OCI-LY3 (cell line): ENCODE measurements at regions not wholly inside any gene's neighbourhood (a gene's known extent, or its start where the extent isn't known, plus 50 kb on each side); places are given as distances from the start of the nearest gene placed in this dataset.

ENCODE experiments used
- H2AFZ ChIP-seq: fragments of 200-600, 300-600 bp; shearing (Covaris generic); 2 replicates; pipeline ENCODE4 v1.6.0; 2014; ENCODE audit warnings: antibody characterized with exemption, low read depth, low read length
- H3K27ac ChIP-seq: fragments of 200-600, 300-600 bp; sonication (generic); 2 replicates; pipeline ENCODE4 v1.5.1; 2014; ENCODE audit warnings: mild to moderate bottlenecking, low read length, moderate library complexity, mixed read lengths
- H3K27me3 ChIP-seq: fragments of 200-600, 300-600 bp; sonication (generic); 2 replicates; pipeline ENCODE4 v1.6.1; 2014; ENCODE audit warnings: low read depth, low read length, mixed read lengths
- H3K36me3 ChIP-seq: fragments of 200-600, 300-600 bp; sonication (generic); replicated peaks from 2 replicates; pipeline ENCODE3; 2014; ENCODE audit warnings: low read depth, low read length, mixed read lengths
- H3K4me1 ChIP-seq: fragments of 300-600, 200-600 bp; sonication (generic); 2 replicates; pipeline ENCODE4 v1.6.1; 2014; ENCODE audit warnings: low read length, mixed read lengths
- H3K4me2 ChIP-seq: fragments of 200-600, 300-600 bp; sonication (generic); 2 replicates; pipeline ENCODE4 v1.6.1; 2014; ENCODE audit warnings: low read length, mixed read lengths
- H3K4me3 ChIP-seq: fragments of 300-600, 200-600 bp; sonication (generic); 2 replicates; pipeline ENCODE4 v1.5.1; 2014; ENCODE audit warnings: antibody characterized with exemption, mild to moderate bottlenecking, low read length, moderate library complexity
- H3K79me2 ChIP-seq: fragments of 300-600, 200-600 bp; shearing (Covaris generic); 2 replicates; pipeline ENCODE4 v1.6.1; 2014; ENCODE audit warnings: mild to moderate bottlenecking, low read length, mixed read lengths
- H3K9ac ChIP-seq: fragments of 300-600, 200-600 bp; shearing (Covaris generic); 2 replicates; pipeline ENCODE4 v1.6.0; 2014; ENCODE audit warnings: mild to moderate bottlenecking, low read length, moderate library complexity
- H3K9me3 ChIP-seq: fragments of 200-600, 300-600 bp; shearing (Covaris generic); 2 replicates; pipeline ENCODE4 v1.6.1; 2014; ENCODE audit warnings: low read length, mixed read lengths; ENCODE audit not compliant: insufficient read depth
- H4K20me1 ChIP-seq: fragments of 200-600, 300-600 bp; sonication (generic); 2 replicates; pipeline ENCODE4 v1.6.1; 2016; ENCODE audit warnings: low read length, mixed read lengths; ENCODE audit not compliant: insufficient read depth
- CTCF ChIP-seq: fragments of 200-600, 300-600 bp; sonication (generic); IDR thresholded peaks from 2 replicates; pipeline ENCODE4 v1.5.1; 2014; ENCODE audit warnings: antibody characterized with exemption, low read length, low read depth
- EZH2phosphoT487 ChIP-seq: fragments of 200-600 bp; shearing (Covaris generic); IDR thresholded peaks from 2 replicates; pipeline ENCODE4 v1.6.1; 2018; ENCODE audit warnings: antibody characterized with exemption, mixed run types, low read depth

- TF ChIP-seq EZH2phosphoT487 (no peak), CTCF (no peak)
- Histone ChIP-seq H3K27ac (no peak overlapping the region), H3K79me2 (no peaks in the 10 kb centered on the region)
Measured at GRCh38 chr4:174091130-174091529, 192.3 kb downstream of the FBXO8 start.

GRCh38 chr4:174089711-174090110, 193.8 kb downstream of the FBXO8 start:
- H3K79me2 ChIP-seq, result no peaks in the 10 kb centered on the region
- H2AFZ ChIP-seq, result no peak overlapping the region
- no peaks in the 10 kb centered on the region for H3K9me3 ChIP-seq
- no peak overlapping the region for H3K4me3 ChIP-seq
- no peak overlapping the region for H3K4me2 ChIP-seq
- no peaks in the 10 kb centered on the region for H3K27me3 ChIP-seq
- TF ChIP-seq CTCF (no peak), EZH2phosphoT487 (no peak)
- no peak overlapping the region for H3K9ac ChIP-seq
- no peaks in the 10 kb centered on the region for H3K4me1 ChIP-seq
- H3K36me3 ChIP-seq, result no peaks in the 10 kb centered on the region
- H4K20me1 ChIP-seq, result no peaks in the 10 kb centered on the region
- no peak overlapping the region for H3K27ac ChIP-seq

More at GRCh38 chr4:174091130-174091529, 192.3 kb downstream of the FBXO8 start:
- no peaks in the 10 kb centered on the region for H3K4me1 ChIP-seq
- H3K27me3 ChIP-seq, result no peaks in the 10 kb centered on the region
- no peaks in the 10 kb centered on the region for H4K20me1 ChIP-seq
- H2AFZ ChIP-seq, result no peak overlapping the region
- no peak overlapping the region for H3K4me2 ChIP-seq
- H3K9me3 ChIP-seq, result no peaks in the 10 kb centered on the region
- no peak overlapping the region for H3K4me3 ChIP-seq
- no peaks in the 10 kb centered on the region for H3K36me3 ChIP-seq
- H3K9ac ChIP-seq, result no peak overlapping the region

GRCh38 chr4:174088795-174089194, 194.7 kb downstream of the FBXO8 start:
- Histone ChIP-seq H3K4me3 (no peak overlapping the region), H3K9me3 (no peaks in the 10 kb centered on the region), H3K27me3 (no peaks in the 10 kb centered on the region), H3K27ac (no peak overlapping the region), H3K4me2 (no peak overlapping the region), H3K79me2 (no peaks in the 10 kb centered on the region), H3K4me1 (no peaks in the 10 kb centered on the region), H4K20me1 (no peaks in the 10 kb centered on the region), H2AFZ (no peak overlapping the region), H3K9ac (no peak overlapping the region), H3K36me3 (no peaks in the 10 kb centered on the region)
- no peak for TF ChIP-seq CTCF
- TF ChIP-seq EZH2phosphoT487, result no peak

GRCh38 chr4:174086829-174087799, 196.4 kb downstream of the FBXO8 start:
- no peak overlapping the region for H3K4me3 ChIP-seq
- H3K9ac ChIP-seq, result no peak overlapping the region
- H3K27ac ChIP-seq, result no peak overlapping the region
- H3K4me2 ChIP-seq, result no peak overlapping the region
- TF ChIP-seq CTCF (no peak), EZH2phosphoT487 (no peak)
- no peaks in the 10 kb centered on the region for H3K36me3 ChIP-seq
- H2AFZ ChIP-seq, result no peak overlapping the region
- H3K79me2 ChIP-seq, result no peaks in the 10 kb centered on the region
- no peaks in the 10 kb centered on the region for H4K20me1 ChIP-seq
- H3K9me3 ChIP-seq, result no peaks in the 10 kb centered on the region
- no peaks in the 10 kb centered on the region for H3K27me3 ChIP-seq
- H3K4me1 ChIP-seq, result no peaks in the 10 kb centered on the region
